Type B pancreatic cell (in vitro differentiated cells): ENCODE measurements at regions not wholly inside any gene's neighbourhood (a gene's known extent, or its start where the extent isn't known, plus 50 kb on each side); places are given as distances from the start of the nearest gene placed in this dataset.
"Not testable (repeated sequence)": the region's sequence is repeated elsewhere in the genome, so short reads cannot be mapped to it uniquely, and the experiment has no call there.

Experiments used
- DNase-seq: peaks from one replicate; pipeline ENCODE4 v3.0.0; 2021; ENCODE audit warnings: mixed read lengths; ENCODE audit not compliant: unreplicated experiment; ENCODE audit errors: extremely low spot score
- H3K27ac Mint-ChIP-seq: 2 replicates; pipeline ENCODE4 v1.8.0; 2021; ENCODE audit warnings: mild to moderate bottlenecking, mixed read lengths
- H3K27me3 Mint-ChIP-seq: 2 replicates; pipeline ENCODE4 v1.8.0; 2021; ENCODE audit warnings: mixed read lengths
- H3K36me3 Mint-ChIP-seq: 2 replicates; pipeline ENCODE4 v1.8.0; 2021; ENCODE audit warnings: mixed read lengths
- H3K4me1 Mint-ChIP-seq: one replicate; pipeline ENCODE4 v1.8.0; 2021; ENCODE audit warnings: mixed read lengths; ENCODE audit not compliant: unreplicated experiment
- H3K4me3 Mint-ChIP-seq: 2 replicates; pipeline ENCODE4 v1.8.0; 2021; ENCODE audit warnings: mild to moderate bottlenecking, mixed read lengths
- H3K9me3 Mint-ChIP-seq: 2 replicates; pipeline ENCODE4 v1.8.0; 2021; ENCODE audit warnings: mixed read lengths
- TF ChIP-seq, protein P1 (sequence below): fragments of 200-600 bp; sonication (generic); conservative IDR thresholded peaks from 2 replicates; pipeline ENCODE4 v1.5.0; 2021; ENCODE audit warnings: antibody characterized with exemption, mild to moderate bottlenecking

DNA sequence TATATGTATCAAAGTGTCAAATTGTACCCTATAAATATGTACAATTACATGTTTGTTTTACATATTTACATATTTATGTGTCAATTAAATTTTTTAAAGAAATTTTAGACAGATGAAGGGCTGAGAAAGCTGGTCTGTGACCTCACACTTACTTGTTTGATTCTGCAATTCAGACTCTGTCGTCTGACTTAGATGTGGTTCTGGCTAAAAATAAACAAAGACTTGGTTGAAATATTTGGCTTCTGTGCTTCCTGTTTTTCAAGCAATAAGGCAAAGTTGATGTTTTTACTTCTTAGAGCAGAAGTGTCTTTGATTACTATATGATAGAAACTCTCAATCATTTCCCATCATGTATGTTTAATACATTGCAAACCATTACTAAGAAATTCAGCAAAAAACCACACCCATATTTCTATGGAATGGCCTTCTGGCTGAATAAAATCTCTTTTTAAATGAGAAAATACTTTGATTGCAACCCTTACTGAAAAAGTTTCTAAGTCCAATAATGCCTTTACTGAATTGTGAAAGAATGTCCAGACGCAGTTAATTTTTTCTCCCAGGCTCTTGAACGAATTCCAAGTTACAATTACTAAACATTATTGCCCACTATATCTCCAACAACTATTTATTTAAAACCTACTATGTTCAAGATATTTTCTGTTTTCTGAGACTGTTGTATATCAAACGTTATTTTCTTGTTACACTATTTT, 59.5 kb upstream of the PRKG1 start:
- Mint-ChIP-seq H3K27ac (no peak overlapping the region), H3K27me3 (peaks cover 3% of the 10 kb centered on the region), H3K4me1 (no peaks in the 10 kb centered on the region), H3K4me3 (no peak overlapping the region), H3K36me3 (no peaks in the 10 kb centered on the region), H3K9me3 (peaks cover 6% of the 10 kb centered on the region)
- DNase-seq = no peak
- TF ChIP-seq, protein P1, sequence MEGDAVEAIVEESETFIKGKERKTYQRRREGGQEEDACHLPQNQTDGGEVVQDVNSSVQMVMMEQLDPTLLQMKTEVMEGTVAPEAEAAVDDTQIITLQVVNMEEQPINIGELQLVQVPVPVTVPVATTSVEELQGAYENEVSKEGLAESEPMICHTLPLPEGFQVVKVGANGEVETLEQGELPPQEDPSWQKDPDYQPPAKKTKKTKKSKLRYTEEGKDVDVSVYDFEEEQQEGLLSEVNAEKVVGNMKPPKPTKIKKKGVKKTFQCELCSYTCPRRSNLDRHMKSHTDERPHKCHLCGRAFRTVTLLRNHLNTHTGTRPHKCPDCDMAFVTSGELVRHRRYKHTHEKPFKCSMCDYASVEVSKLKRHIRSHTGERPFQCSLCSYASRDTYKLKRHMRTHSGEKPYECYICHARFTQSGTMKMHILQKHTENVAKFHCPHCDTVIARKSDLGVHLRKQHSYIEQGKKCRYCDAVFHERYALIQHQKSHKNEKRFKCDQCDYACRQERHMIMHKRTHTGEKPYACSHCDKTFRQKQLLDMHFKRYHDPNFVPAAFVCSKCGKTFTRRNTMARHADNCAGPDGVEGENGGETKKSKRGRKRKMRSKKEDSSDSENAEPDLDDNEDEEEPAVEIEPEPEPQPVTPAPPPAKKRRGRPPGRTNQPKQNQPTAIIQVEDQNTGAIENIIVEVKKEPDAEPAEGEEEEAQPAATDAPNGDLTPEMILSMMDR = no peak

DNA sequence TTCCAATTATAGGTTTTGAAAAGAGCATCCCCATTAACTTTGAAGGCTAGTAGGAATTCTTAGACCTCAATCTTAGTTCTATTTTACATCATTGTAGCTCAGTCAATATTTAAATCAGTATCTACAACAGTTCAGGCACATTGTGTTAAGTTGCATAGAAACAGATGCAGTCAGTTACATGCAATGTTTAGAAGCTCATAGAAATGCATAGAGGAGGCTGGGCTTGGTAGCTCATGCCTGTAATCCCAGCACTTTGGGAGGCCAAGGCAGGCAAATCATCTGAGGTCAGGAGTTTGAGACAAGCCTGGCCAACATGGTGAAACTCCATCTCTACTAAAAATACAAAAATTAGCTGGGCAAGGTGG, 58.9 kb upstream of the PRKG1 start:
- not testable (repeated sequence) for H3K36me3 Mint-ChIP-seq, H3K27ac Mint-ChIP-seq, H3K27me3 Mint-ChIP-seq, H3K4me1 Mint-ChIP-seq, DNase-seq, H3K9me3 Mint-ChIP-seq, H3K4me3 Mint-ChIP-seq

DNA sequence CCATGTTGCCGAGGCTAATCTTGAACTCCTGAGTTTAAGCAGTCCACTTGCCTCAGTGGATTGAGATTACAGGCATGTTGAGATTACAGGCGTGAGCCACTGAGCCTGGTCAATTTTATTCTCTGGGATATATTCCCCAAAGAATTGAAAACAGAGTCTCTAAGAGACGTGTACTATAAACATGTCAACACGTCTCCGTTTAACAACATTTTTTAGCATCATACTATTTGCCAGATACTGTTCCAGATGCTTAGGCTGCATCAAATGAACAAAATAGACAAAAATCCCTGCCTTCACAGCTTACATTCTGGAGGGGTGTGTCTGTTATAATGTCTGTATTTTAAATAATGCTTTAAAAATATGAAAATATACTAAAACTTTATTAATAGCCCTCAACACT, 54.1 kb upstream of the PRKG1 start:
- DNase-seq = no peak
- Mint-ChIP-seq H3K4me3 (no peak overlapping the region), H3K4me1 (no peaks in the 10 kb centered on the region), H3K27me3 (no peaks in the 10 kb centered on the region), H3K9me3 (no peaks in the 10 kb centered on the region), H3K27ac (no peak overlapping the region), H3K36me3 (no peaks in the 10 kb centered on the region)
- TF ChIP-seq, protein P1 = no peak

GRCh38 chr10:51022933-51023585, 51.2 kb upstream of the PRKG1 start:
- TF ChIP-seq, protein P1 = no peak
- no peak overlapping the region for H3K4me3 Mint-ChIP-seq
- no peaks in the 10 kb centered on the region for H3K36me3 Mint-ChIP-seq
- no peak for DNase-seq
- H3K9me3 Mint-ChIP-seq = no peaks in the 10 kb centered on the region
- no peak overlapping the region for H3K27ac Mint-ChIP-seq
- H3K4me1 Mint-ChIP-seq = no peaks in the 10 kb centered on the region
- H3K27me3 Mint-ChIP-seq = no peaks in the 10 kb centered on the region

DNA sequence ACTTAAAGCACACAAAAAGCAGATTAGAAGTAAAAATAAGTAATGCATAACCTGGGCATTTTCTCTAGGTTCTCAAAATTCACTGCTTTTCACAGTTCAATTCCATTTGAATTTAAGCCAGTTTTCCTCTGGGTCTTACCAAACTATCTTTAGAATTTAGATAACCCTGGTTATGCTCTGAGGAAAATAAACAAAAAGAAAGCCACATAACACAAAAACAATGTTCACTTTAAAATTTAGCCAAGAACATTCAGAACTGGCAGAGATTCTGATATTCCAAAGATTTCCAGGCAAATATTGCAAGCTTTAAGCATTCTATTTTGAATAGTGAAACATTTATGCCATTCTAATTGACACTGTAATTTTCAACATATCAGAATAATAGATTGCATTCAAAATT, 50.7 kb upstream of the PRKG1 start:
- Mint-ChIP-seq H3K27me3 (no peaks in the 10 kb centered on the region), H3K27ac (no peak overlapping the region), H3K4me3 (no peak overlapping the region), H3K9me3 (no peaks in the 10 kb centered on the region), H3K4me1 (peaks cover 4% of the 10 kb centered on the region), H3K36me3 (no peaks in the 10 kb centered on the region)
- TF ChIP-seq, protein P1 = no peak
- DNase-seq = no peak
